ENCODE measurements at regions not wholly inside any gene's neighbourhood (a gene's known extent, or its start where the extent isn't known, plus 50 kb on each side); places are given as distances from the start of the nearest gene placed in this dataset.

DNA sequence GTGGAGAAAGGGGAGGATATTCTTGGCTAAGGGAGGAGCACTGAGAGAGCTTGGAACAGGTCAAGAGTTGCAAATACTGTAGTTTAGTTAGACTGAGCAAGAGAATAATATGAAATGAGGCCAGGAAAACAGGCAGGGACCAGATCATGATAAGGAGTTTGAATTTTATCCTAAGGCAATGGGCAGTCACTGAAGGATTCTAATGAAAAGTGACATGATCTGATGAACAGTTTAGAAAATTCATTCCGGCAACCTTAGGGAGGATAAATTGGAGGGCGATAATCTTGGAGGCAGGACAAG is 276.1 kb downstream of the PLK2 start:
- no peak for DNase-seq
- intact Hi-C loops (cut with DNase I) = loop anchor here in 3 of 10 donors (10.0 kb wide), 3 partner anchors 61 to 289 kb away; no protein-coding TSS in a partner anchor
- no peak overlapping the region for H3K4me3 ChIP-seq
- no peaks in the 10 kb centered on the region for H3K27me3 ChIP-seq
- ATAC-seq = no peak
- H3K36me3 ChIP-seq = no peaks in the 10 kb centered on the region
- 98% methylated on average over 2 of the region's 2 CpGs for WGBS, 2 donors
- H3K4me1 ChIP-seq = peaks cover 0 to 44% (median 22%) of the 10 kb centered on the region in 9 donors
- H3K9me3 ChIP-seq = no peaks in the 10 kb centered on the region
- H3K27ac ChIP-seq = peak overlapping the region in 1 of 10 donors; percentile 24
- TF ChIP-seq, protein P1, sequence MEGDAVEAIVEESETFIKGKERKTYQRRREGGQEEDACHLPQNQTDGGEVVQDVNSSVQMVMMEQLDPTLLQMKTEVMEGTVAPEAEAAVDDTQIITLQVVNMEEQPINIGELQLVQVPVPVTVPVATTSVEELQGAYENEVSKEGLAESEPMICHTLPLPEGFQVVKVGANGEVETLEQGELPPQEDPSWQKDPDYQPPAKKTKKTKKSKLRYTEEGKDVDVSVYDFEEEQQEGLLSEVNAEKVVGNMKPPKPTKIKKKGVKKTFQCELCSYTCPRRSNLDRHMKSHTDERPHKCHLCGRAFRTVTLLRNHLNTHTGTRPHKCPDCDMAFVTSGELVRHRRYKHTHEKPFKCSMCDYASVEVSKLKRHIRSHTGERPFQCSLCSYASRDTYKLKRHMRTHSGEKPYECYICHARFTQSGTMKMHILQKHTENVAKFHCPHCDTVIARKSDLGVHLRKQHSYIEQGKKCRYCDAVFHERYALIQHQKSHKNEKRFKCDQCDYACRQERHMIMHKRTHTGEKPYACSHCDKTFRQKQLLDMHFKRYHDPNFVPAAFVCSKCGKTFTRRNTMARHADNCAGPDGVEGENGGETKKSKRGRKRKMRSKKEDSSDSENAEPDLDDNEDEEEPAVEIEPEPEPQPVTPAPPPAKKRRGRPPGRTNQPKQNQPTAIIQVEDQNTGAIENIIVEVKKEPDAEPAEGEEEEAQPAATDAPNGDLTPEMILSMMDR (IDR thresholded peaks at IDR 0.05) = no peak

DNA sequence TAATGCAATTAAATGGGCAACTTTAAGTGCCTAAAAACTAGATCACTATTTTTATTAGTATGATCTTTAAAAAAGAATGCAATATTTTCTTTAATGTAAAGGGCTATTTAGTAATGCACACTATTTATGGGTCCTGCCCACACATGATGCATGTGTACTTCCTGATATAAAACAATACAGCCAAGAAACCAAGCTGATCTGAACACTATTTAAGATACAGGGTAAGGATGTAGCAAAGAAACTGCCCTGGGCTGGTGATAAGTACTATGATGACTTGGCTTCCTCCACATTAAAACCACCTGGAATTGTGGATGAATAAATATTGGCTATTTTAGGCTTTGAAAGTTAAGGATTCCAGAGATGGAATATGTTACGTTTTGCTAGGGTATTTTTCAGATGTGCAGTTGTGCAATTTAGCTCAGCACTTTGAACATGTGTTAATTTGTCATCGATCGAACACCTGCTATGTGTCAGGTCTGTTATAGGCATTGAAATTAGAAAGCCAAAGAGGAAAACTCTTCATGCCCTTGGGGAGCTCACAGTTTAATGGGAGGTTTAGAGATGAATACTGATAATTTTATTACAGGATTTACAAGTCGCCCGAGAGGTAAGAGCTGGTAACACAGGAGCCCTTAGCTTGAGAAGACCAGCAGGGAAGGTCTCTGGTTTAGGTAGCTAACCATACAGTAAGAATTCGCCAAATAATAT is 276.7 kb downstream of the PLK2 start:
- Histone ChIP-seq H3K9me3 (no peaks in the 10 kb centered on the region), H3K27me3 (no peaks in the 10 kb centered on the region), H3K27ac (peak overlapping the region in 1 of 10 donors; percentile 33), H3K4me1 (peaks cover 0 to 39% (median 17%) of the 10 kb centered on the region in 9 donors), H3K4me3 (no peak overlapping the region), H3K36me3 (no peaks in the 10 kb centered on the region)
- WGBS, 2 donors = 79 to 83% methylated on average over 6 of the region's 6 CpGs
- no peak for ATAC-seq
- TF ChIP-seq, protein P1 (IDR thresholded peaks at IDR 0.05) = no peak
- DNase-seq = no peak
- intact Hi-C loops (cut with DNase I) = loop anchor here in 3 of 10 donors (10.0 kb wide), 3 partner anchors 62 to 288 kb away; no protein-coding TSS in a partner anchor

DNA sequence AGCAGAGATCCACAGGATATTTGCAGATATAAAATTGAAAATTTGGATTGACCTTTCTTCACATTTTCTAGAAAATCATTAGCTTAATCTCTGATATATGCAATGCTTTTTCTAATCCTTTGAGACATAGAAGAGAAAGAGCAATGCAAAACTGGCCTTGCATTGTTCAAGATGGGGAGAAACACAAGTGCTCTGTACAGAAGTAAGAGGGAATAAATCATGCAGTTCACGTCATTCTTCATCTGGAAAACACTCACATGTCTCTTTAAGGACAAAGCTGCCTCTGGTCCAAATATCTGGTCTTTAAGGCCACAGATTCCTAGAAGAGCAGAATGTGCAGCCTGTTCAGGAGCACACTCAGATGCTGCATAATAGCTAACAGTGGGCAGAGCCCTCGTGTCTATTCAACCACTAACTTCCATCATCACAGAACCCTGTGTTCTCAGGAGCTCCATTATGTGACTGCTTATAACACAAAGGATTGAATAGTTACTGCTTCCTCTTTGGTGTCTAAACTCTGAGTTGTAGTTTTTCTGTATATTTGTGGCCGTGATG is 277.5 kb downstream of the PLK2 start:
- H3K27me3 ChIP-seq = no peaks in the 10 kb centered on the region
- ATAC-seq (peak in 4 of 8 donors; percentile 18 to 68 (median 38)), DNase-seq (no peak)
- H3K4me3 ChIP-seq = no peak overlapping the region
- H3K4me1 ChIP-seq = peaks cover 0 to 30% (median 13%) of the 10 kb centered on the region in 9 donors
- H3K27ac ChIP-seq = peak overlapping the region in 4 of 10 donors; percentile 20 to 74 (median 34)
- no peaks in the 10 kb centered on the region for H3K9me3 ChIP-seq
- 61 to 73% methylated on average over 3 of the region's 3 CpGs for WGBS, 2 donors
- TF ChIP-seq, protein P1 (IDR thresholded peaks at IDR 0.05) = no peak
- intact Hi-C loops (cut with DNase I) = loop anchor here in 3 of 10 donors (10.0 kb wide), 3 partner anchors 62 to 288 kb away; no protein-coding TSS in a partner anchor
- H3K36me3 ChIP-seq = no peaks in the 10 kb centered on the region

DNA sequence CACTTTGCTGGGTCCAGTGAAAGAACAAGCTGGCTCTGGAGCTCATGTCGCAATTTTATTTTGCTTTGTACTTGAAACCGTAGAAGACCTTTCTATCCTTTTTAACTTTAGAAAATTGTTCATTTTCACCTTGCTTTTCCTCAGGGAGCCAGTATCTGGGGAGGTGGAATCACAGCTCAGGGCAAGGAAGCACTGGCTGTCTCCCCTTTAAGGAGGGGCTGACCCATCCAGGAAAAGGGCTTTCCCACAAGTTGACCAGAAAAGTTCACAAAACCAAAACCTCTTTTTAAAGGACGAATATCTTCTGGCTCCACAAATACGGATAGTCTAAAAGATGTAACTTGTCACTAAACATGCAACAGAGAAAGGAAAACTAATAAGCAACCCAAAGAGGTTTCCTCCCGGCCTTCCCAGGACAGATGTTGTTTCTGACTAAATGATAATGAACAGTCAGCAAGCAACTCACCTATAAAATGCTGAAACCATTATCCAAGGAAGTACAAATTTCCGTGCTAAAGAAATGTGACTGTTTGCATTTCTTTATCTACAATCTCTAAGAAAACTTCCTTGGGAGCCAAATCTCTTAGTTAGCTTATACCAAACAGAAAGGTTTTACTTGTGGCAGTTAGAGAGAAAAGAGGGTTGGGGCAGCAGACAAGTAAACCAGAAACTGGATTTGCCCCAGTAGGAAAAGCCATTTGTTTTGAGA is 278.2 kb downstream of the PLK2 start:
- ATAC-seq = no peak

More for the DNA sequence above, 278.2 kb downstream of the PLK2 start:
- intact Hi-C loops (cut with DNase I) = loop anchor here in 3 of 10 donors (10.0 kb wide), 3 partner anchors 63 to 287 kb away; no protein-coding TSS in a partner anchor
- Histone ChIP-seq H3K27me3 (no peaks in the 10 kb centered on the region), H3K36me3 (no peaks in the 10 kb centered on the region), H3K4me1 (peaks cover 0 to 28% (median 13%) of the 10 kb centered on the region in 9 donors), H3K4me3 (no peak overlapping the region), H3K9me3 (no peaks in the 10 kb centered on the region), H3K27ac (peak overlapping the region in 5 of 10 donors; percentile 20 to 74 (median 33))
- 60 to 74% methylated on average over 6 of the region's 6 CpGs for WGBS, 2 donors
- TF ChIP-seq, protein P1 (IDR thresholded peaks at IDR 0.05) = no peak
- no peak for DNase-seq
